ENCODE measurements at regions not wholly inside any gene's neighbourhood (a gene's known extent, or its start where the extent isn't known, plus 50 kb on each side); places are given as distances from the start of the nearest gene placed in this dataset.

- H3K27ac ChIP-seq (ENCODE audit: low read depth, low read length), result no peak overlapping the region
- H3K4me1 Mint-ChIP-seq, result peaks cover 5% of the 10 kb centered on the region
- no peaks in the 10 kb centered on the region for H3K27me3 ChIP-seq (ENCODE audit: control insufficient read depth, insufficient read depth, low read length, poor library complexity, severe bottlenecking)
- H3K27ac Mint-ChIP-seq, result no peak overlapping the region
- no peak overlapping the region for H3K4me3 ChIP-seq (ENCODE audit: low read length)
- peaks cover 8% of the 10 kb centered on the region for H3K9me3 Mint-ChIP-seq
- H3K36me3 Mint-ChIP-seq (ENCODE audit: low read depth), result no peaks in the 10 kb centered on the region
- no peaks in the 10 kb centered on the region for H3K9me3 ChIP-seq (ENCODE audit: control insufficient read depth, low read length)
- TF ChIP-seq, protein P1, sequence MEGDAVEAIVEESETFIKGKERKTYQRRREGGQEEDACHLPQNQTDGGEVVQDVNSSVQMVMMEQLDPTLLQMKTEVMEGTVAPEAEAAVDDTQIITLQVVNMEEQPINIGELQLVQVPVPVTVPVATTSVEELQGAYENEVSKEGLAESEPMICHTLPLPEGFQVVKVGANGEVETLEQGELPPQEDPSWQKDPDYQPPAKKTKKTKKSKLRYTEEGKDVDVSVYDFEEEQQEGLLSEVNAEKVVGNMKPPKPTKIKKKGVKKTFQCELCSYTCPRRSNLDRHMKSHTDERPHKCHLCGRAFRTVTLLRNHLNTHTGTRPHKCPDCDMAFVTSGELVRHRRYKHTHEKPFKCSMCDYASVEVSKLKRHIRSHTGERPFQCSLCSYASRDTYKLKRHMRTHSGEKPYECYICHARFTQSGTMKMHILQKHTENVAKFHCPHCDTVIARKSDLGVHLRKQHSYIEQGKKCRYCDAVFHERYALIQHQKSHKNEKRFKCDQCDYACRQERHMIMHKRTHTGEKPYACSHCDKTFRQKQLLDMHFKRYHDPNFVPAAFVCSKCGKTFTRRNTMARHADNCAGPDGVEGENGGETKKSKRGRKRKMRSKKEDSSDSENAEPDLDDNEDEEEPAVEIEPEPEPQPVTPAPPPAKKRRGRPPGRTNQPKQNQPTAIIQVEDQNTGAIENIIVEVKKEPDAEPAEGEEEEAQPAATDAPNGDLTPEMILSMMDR (conservative IDR thresholded peaks at IDR 0.05), result no peak
- 90 to 100% methylated on average over 1 to 9 of the region's 9 CpGs for WGBS, 2 experiments (ENCODE audit: insufficient coverage in 1 of 2, insufficient read length in 1 of 2)
- H3K4me3 Mint-ChIP-seq, result no peak overlapping the region
- peaks cover 3% of the 10 kb centered on the region for H3K27me3 Mint-ChIP-seq (ENCODE audit: insufficient read depth)
- H3K36me3 ChIP-seq (ENCODE audit: control insufficient read depth, insufficient read depth, low read length), result no peaks in the 10 kb centered on the region
- no peak for DNase-seq
- H3K9ac ChIP-seq (ENCODE audit: extremely low read depth, low read length, poor library complexity, severe bottlenecking), result no peak overlapping the region
- H3K4me1 ChIP-seq (ENCODE audit: control insufficient read depth, insufficient read depth, low read length), result no peaks in the 10 kb centered on the region
Measured at GRCh38 chrX:39667736-39668482, 429.8 kb downstream of the BCOR start.

DNA sequence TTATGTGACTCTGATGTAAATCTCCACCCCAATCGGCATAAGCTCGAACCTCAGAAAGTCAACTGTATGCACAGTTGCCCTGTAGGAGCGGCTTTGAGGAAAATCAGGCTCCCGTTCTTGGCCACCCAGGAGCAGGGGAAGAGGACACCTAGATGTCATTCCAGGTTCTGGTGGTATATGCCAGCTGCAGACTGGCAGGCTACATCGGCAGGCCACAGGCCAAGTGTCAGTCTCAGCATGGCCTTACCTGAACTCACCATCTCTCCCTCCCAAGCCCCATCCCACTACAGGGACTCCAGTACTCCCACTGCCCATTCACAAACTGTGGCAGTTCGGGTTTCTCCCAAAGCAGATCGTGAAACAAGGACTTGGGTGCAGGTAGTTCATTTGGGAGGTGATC lies 428.1 kb downstream of the BCOR start:
- DNase-seq, result no peak
- Mint-ChIP-seq H3K4me1 (peaks cover 5% of the 10 kb centered on the region), H3K27ac (no peak overlapping the region), H3K36me3 (ENCODE audit: low read depth) (no peaks in the 10 kb centered on the region), H3K4me3 (no peak overlapping the region), H3K27me3 (ENCODE audit: insufficient read depth) (peaks cover 3% of the 10 kb centered on the region), H3K9me3 (peaks cover 5% of the 10 kb centered on the region)
- no peaks in the 10 kb centered on the region for H3K36me3 ChIP-seq (ENCODE audit: control insufficient read depth, insufficient read depth, low read length)
- no peaks in the 10 kb centered on the region for H3K9me3 ChIP-seq (ENCODE audit: control insufficient read depth, low read length)
- H3K4me3 ChIP-seq (ENCODE audit: low read length), result no peak overlapping the region
- TF ChIP-seq, protein P1 (conservative IDR thresholded peaks at IDR 0.05), result no peak
- 95 to 100% methylated on average over 3 to 7 of the region's 7 CpGs for WGBS, 2 experiments (ENCODE audit: insufficient coverage in 1 of 2, insufficient read length in 1 of 2)
- no peaks in the 10 kb centered on the region for H3K4me1 ChIP-seq (ENCODE audit: control insufficient read depth, insufficient read depth, low read length)
- no peak overlapping the region for H3K27ac ChIP-seq (ENCODE audit: low read depth, low read length)
- H3K27me3 ChIP-seq (ENCODE audit: control insufficient read depth, insufficient read depth, low read length, poor library complexity, severe bottlenecking), result no peaks in the 10 kb centered on the region
- no peak overlapping the region for H3K9ac ChIP-seq (ENCODE audit: extremely low read depth, low read length, poor library complexity, severe bottlenecking)

- Histone ChIP-seq H3K27me3 (ENCODE audit: control insufficient read depth, insufficient read depth, low read length, poor library complexity, severe bottlenecking) (no peaks in the 10 kb centered on the region), H3K9me3 (ENCODE audit: control insufficient read depth, low read length) (no peaks in the 10 kb centered on the region), H3K4me1 (ENCODE audit: control insufficient read depth, insufficient read depth, low read length) (no peaks in the 10 kb centered on the region), H3K27ac (ENCODE audit: low read depth, low read length) (no peak overlapping the region), H3K9ac (ENCODE audit: extremely low read depth, low read length, poor library complexity, severe bottlenecking) (no peak overlapping the region), H3K4me3 (ENCODE audit: low read length) (no peak overlapping the region), H3K36me3 (ENCODE audit: control insufficient read depth, insufficient read depth, low read length) (no peaks in the 10 kb centered on the region)
- H3K36me3 Mint-ChIP-seq (ENCODE audit: low read depth), result no peaks in the 10 kb centered on the region
- H3K27me3 Mint-ChIP-seq (ENCODE audit: insufficient read depth), result peaks cover 3% of the 10 kb centered on the region
- H3K4me3 Mint-ChIP-seq, result no peak overlapping the region
- no peak for DNase-seq
- TF ChIP-seq, protein P1 (conservative IDR thresholded peaks at IDR 0.05), result no peak
- H3K4me1 Mint-ChIP-seq, result peaks cover 5% of the 10 kb centered on the region
- WGBS, 2 experiments (ENCODE audit: insufficient coverage in 1 of 2, insufficient read length in 1 of 2), result 93% methylated on average over 5 of the region's 5 CpGs; no CpG with 5 or more reads in 1 of the 2 experiments
- H3K9me3 Mint-ChIP-seq, result peaks cover 5% of the 10 kb centered on the region
- H3K27ac Mint-ChIP-seq, result no peak overlapping the region
Measured at GRCh38 chrX:39670281-39670680, 427.5 kb downstream of the BCOR start.

All from endodermal cell (in vitro differentiated cells).